GM03348 (cell line): ENCODE measurements at regions not wholly inside any gene's neighbourhood (a gene's known extent, or its start where the extent isn't known, plus 50 kb on each side); places are given as distances from the start of the nearest gene placed in this dataset.
"Not testable (repeated sequence)": the region's sequence is repeated elsewhere in the genome, so short reads cannot be mapped to it uniquely, and the experiment has no call there.

Source experiments
- DNase-seq: peaks from one replicate; pipeline ENCODE4 v3.0.0; 2012; ENCODE audit warnings: low spot score

DNA sequence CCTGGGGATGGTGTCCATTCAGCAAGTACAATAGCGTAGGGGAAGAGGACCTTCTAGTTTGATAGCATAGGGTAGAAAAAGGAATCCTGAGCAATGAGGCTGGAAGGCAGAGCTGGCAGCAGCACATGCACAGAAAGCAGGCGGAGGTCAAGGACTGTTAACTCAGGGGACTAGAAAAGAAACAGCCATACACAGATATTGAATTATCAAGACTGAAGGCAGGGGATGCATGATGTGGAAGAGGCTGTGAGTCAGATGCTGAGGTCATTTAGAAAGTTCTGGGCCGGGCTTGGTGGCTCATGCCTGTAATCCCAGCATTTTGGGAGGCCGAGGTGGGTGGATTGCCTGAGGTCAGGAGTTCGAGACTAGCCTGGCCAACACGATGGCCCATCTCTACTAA lies 65.6 kb downstream of the OPTC start:
- peak; percentile 53 for DNase-seq

DNA sequence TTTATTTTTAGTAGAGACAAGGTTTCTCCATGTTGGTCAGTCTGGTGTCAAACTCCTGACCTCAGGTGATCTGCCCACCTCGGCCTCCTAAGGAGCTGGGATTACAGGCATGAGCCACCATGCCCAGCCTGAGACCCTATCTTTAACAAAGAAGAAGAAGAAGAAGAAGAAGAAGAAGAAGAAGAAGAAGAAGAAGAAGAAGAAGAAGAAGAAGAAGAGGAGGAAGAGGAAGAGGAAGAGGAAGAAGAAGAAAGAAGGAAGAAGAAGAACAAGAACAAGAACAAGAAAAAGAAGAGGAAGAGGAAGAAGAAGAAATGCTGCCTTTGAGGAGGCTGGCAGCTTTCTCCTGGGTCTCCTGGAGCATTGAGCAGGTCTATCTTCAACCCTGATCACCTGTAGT lies 64.9 kb upstream of the ATP2B4 start:
- not testable (repeated sequence) for DNase-seq

DNA sequence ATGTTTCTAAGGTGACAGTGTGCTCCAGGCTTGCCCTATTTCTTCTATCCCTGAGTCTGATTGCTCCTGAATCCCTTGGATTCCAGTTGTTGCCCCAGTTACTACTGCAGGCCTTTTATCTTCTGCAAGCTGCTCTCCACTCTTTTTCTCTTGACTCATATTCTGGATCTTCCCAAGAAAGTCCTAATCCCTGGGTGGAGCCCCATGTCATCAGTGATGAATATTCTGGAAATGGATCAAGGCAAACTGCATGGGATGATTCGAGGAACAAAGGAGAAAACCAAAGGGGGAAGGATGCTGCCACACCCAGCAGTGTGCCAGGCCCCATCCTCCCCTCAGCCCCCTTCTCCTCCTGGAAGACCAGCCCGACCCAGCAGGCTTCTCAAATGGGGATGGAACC lies 63.3 kb upstream of the ATP2B4 start:
- DNase-seq = peak; percentile 62

DNA sequence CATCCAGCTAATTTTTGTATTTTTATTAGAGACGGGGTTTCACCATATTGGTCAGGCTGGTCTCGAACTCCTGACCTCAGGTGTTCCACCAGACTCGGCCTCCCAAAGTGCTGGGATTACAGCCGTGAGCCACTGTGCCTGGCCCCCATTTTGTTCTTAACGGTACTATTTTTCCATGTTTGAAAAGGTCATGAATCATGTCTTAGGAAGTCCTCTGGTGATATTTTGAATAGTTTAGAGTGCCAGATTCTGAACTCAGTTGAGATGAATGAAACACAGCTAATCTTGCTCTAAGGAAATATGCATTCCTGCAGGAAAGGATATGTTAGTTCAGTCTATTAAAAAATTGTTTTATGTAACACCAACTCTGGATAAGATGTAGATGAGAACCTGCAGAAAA lies 62.6 kb upstream of the ATP2B4 start:
- peak; percentile 53 for DNase-seq

DNA sequence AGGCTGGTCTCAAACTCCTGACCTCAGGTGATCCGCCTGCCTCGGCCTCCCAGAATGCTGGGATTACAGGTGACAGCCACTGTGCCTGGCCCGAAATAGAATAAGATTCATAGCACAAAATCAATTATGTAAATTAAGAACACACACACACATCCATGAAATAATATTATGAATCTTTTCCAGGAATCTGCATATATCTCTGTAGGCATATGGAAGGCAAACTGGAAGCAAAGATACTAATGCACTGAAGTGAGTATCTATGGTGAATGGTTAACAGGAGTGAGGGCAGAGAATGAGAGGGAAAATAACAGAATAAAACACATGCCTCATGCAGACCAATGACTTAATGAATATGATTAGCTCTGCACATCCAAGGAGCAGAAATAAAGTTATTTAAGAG lies 61.6 kb upstream of the ATP2B4 start:
- DNase-seq = no peak

DNA sequence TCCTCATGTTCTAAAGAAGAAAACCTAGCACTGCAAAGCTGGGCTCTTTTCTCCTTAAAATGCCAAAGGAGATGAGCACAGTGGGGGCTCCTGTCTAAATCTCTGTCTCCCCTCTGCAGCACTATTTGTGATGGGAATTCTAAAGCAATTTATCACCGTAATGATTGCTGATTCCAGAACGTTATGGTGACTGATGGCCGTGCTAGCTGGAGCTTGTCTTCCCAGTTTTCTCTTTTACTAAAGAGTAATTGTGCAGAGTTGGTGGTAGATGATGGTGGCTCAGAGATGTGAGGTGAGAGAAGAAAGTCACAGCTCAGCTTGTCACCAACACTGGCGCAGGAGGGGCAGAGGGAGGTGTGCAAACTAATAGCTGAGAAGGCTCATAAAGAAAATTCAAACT lies 60.7 kb upstream of the ATP2B4 start:
- DNase-seq = no peak

DNA sequence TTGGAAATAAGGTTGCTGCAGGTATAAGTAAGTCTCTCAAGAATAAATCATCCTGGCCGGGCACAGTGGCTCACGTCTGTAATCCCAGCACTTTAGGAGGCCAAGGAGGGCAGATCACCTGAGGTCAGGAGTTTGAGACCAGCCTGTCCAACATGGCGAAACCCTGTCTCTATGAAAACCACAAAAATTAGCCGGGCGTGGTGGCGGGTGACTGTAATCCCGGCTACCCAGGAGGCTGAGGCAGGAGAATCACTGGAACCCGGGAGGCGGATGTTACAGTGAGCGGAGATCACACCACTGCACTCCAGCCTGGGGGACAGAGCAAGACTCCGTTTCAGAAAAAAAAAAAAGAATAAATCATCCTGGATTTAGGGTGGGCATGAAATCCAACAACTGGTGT lies 59.7 kb upstream of the ATP2B4 start:
- not testable (repeated sequence) for DNase-seq

DNA sequence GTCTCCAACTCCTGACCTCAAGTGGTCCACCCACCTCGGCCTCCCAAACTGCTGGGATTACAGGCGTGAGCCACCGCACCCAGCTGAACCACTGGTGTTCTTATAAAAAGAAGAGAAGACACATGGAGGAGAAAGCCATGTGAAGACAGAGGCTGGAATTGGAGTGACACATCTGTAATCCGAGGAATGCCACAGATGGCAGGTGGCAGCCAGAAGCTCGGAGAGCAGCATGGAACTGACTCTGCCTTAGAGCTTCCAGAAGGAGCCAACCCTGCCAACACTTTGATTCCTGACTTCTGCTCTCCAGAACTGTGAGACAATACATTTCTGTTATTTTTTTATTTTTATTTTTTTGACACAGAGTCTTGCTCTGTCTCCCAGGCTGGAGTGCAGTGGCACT lies 59.0 kb upstream of the ATP2B4 start:
- no peak for DNase-seq

DNA sequence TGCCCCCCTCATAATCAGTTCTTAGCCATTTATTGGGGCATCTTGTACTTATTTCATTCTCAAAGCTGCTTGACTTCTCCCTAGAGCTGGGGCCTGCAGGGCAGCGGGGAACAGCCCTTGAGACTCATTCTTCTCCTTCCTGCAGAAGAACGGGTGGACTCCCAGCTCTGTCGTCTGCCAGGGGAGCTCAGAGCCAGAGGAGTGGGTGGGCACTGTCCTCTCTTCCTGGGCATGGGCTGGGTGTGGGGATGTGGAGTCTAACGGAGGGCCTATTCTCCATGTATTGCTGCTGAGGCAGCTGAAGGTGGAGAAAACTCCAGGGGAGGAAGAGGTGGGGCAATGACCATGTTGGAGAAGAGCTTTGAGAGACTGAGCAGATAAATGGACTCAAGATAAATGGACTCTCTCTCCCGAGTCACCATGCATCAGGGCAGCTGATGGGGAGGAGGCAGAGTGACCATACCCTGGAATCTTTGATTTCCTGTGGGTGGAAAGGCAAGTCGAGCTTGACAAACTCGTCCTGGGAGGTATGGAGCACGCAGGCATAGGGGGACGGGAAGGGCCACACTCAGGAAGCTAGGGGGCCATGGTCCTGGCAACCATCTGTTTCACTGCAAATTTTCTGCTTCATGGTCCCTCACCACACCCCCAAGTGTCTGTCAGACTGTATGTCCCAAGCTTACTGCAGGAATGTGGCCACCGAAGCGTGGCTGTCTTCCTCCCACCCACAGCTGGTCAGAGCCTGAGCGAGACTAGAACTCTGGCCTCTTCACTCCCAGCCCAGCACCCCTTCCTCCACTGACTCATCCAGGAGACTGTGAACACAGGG lies 56.9 kb upstream of the ATP2B4 start:
- peak; percentile 52 for DNase-seq

DNA sequence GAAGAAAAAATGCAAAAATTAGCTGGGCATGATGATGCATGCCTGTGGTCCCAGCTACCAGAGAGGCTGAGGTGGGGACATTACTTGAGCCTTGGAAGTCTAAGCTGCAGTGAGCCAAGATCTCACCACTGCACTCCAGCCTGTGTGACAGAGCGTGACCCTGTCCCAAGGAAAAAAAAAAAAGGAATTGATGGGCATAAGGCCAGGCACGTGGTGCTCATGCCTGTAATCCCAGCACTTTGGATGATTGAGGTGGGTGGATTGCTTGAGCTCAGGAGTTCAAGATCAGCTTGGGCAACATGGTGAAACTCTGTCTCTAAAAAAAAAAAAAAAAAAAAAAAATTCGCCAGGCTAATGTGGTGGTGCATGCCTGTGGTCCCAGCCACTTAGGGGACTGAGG lies 55.8 kb upstream of the ATP2B4 start:
- DNase-seq = no peak

DNA sequence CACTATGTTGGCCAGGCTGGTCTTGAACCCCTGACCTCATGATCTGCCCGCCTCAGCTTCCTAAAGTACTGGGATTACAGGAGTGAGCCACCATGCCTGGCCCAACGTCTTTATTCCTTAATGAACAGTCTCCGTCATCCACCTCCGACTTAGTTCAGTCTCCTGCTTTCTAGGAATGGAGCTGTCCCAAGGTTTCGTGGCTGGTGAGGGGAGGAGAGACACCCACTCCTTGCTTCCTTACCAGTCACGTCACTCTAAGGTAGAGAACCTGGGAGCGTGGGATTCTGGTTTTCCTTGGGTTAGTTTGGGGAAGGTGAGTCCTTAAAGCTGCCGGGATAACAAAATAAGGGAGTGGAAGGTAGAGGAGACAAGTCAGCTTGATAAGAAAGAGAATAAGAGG lies 55.0 kb upstream of the ATP2B4 start:
- DNase-seq = no peak

DNA sequence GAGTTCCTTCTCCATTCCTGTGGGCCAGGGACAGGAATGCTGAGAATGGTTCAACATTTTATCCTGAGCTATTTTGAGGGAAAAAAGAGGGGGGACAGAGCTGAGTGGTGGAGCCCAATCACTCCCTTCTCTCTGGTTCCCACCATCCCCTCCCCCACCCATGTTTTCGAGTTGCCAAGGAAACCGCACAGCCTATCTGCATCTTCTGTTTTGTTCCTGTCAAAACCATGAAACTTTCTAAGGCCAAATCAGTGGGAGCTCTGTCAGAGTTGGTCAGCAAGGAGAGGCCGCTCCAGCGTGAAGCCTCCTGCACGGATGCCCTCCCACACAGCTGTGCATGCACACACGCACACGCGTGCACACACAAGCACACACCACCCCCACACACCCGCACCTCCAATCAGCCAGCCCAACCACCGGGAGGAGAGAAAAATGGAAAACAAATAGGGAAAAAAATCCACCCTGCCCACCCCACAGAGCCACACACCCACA lies 54.5 kb upstream of the ATP2B4 start:
- DNase-seq = no peak

DNA sequence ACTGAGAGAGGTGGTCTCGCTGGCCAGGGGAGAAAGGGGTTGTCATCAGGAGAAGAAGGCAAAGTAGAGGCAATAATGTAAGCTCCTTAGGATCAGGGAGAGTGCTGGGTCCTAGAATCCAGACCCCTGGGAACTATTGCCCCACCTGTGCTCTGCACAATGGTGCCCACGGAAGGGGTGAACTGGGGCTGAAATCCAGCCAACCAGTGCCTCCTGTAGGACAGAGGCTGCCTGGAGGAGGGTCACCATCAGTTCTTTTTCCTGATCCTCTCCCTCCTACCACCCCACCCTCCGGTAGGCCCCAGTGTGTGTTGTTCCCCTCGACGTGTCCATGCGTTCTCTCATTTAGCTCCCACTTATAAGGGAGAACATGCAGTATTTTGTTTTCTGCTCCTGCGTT lies 52.9 kb upstream of the ATP2B4 start:
- DNase-seq = no peak
